22Rv1 (cell line): ENCODE measurements at regions not wholly inside any gene's neighbourhood (a gene's known extent, or its start where the extent isn't known, plus 50 kb on each side); places are given as distances from the start of the nearest gene placed in this dataset.

ENCODE experiments used
- ZFX ChIP-seq: fragments of 450-650 bp; IDR thresholded peaks from 2 replicates; pipeline ENCODE4 v1.6.1; 2017; ENCODE audit warnings: antibody characterized with exemption, borderline replicate concordance
- TF ChIP-seq, protein P1 (sequence below): fragments of 450-650 bp; IDR thresholded peaks from 2 replicates; pipeline ENCODE4 v1.5.1; 2017; ENCODE audit warnings: mild to moderate bottlenecking

DNA sequence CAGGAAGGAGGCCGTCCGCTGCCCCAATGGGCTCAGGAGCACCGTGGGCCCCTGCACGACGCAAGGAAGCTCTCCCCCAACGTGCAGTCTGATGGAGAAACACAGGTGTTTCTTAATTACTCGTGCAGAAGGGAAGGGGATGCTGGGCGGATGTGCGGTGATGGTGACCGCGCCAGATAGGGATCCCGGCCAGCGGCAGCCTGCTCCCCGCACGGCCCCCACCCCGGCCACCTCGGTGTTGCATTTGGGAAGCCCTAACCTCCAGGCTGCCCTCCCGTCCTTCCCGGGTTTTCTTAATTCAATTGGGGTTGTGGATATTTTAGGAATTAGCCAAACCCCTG is 254.4 kb downstream of the ZNF536 start:
- TF ChIP-seq, protein P1, sequence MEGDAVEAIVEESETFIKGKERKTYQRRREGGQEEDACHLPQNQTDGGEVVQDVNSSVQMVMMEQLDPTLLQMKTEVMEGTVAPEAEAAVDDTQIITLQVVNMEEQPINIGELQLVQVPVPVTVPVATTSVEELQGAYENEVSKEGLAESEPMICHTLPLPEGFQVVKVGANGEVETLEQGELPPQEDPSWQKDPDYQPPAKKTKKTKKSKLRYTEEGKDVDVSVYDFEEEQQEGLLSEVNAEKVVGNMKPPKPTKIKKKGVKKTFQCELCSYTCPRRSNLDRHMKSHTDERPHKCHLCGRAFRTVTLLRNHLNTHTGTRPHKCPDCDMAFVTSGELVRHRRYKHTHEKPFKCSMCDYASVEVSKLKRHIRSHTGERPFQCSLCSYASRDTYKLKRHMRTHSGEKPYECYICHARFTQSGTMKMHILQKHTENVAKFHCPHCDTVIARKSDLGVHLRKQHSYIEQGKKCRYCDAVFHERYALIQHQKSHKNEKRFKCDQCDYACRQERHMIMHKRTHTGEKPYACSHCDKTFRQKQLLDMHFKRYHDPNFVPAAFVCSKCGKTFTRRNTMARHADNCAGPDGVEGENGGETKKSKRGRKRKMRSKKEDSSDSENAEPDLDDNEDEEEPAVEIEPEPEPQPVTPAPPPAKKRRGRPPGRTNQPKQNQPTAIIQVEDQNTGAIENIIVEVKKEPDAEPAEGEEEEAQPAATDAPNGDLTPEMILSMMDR, result no peak
- no peak for TF ChIP-seq ZFX
